ENCODE measurements at regions not wholly inside any gene's neighbourhood (a gene's known extent, or its start where the extent isn't known, plus 50 kb on each side); places are given as distances from the start of the nearest gene placed in this dataset.

DNA sequence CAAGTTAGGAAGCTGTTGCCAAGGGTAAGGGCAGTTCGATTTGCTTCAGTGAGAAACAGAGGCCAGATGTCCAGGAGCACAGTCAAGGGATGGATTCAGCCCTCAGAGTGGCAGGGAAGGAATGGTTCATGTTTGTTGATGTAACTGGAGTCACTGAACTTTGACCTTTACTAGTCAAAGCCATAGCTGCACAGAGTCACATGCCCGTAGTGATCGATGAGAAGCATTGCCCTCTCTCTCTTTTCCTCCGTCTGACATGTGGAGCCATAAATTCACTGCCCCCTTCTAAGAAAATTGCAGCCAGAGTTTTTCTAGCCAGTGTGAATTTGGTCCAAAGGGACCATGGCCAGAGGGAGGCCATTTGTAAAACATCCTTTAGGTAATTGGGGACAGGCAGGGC, 124.1 kb upstream of the MTNR1B start:
- peak in 1 of 2 donors; percentile 55 for TF ChIP-seq RXRA (IDR thresholded peaks at IDR 0.05)
- TF ChIP-seq NR2F2 (IDR thresholded peaks at IDR 0.05): peak; percentile 28
- peak in 1 of 2 donors; percentile 17 for TF ChIP-seq HNF4A (conservative IDR thresholded peaks at IDR 0.05)
- no peak for TF ChIP-seq HNF4G (IDR thresholded peaks at IDR 0.05)
- WGBS: 39% methylated on average over 4 of the region's 4 CpGs
- H3K27ac ChIP-seq (ENCODE audit: low read depth in 1 of 2, low read length in 2 of 2): no peak overlapping the region
- DNase-seq (ENCODE audit: low spot score): no peak
- H3K27me3 ChIP-seq (ENCODE audit: control insufficient read depth in 4 of 4, insufficient read depth in 4 of 4, low read length in 3 of 4): no peaks in the 10 kb centered on the region
- H3K36me3 ChIP-seq (ENCODE audit: control insufficient read depth in 4 of 4, insufficient read depth in 3 of 4, low read depth in 1 of 4, low read length in 3 of 4): no peaks in the 10 kb centered on the region
- H3K9ac ChIP-seq (ENCODE audit: low read depth in 1 of 2, low read length in 2 of 2): no peak overlapping the region
- H3K4me3 ChIP-seq (ENCODE audit: low read depth in 1 of 3, low read length in 3 of 3): no peak overlapping the region
- H3K4me1 ChIP-seq (ENCODE audit: control insufficient read depth in 4 of 4, insufficient read depth in 4 of 4, low read length in 3 of 4): no peaks in the 10 kb centered on the region
- no peaks in the 10 kb centered on the region for H3K9me3 ChIP-seq (ENCODE audit: control insufficient read depth in 4 of 4, low read length in 3 of 4)

DNA sequence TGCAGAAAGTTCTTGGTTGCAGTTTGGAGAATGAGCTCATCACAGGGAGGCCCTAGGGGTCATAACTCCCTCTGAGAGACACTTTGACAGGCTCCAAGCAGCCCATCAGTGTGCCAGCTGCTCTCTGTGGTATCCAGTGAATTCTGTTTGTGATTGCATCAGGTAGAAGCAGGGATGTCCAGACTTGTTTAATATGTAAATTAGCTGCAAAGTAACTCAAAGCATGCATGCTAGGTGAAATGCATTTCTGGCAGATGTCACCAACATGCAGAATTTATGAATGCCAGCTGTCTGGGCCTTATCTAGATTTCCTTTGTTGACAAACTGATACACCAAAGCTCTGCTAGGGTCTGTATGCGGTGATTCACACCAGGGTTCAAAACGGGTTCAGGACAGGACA, 123.6 kb upstream of the MTNR1B start:
- no peak for DNase-seq (ENCODE audit: low spot score)
- no peaks in the 10 kb centered on the region for H3K4me1 ChIP-seq (ENCODE audit: control insufficient read depth in 4 of 4, insufficient read depth in 4 of 4, low read length in 3 of 4)
- H3K27me3 ChIP-seq (ENCODE audit: control insufficient read depth in 4 of 4, insufficient read depth in 4 of 4, low read length in 3 of 4): no peaks in the 10 kb centered on the region
- H3K9me3 ChIP-seq (ENCODE audit: control insufficient read depth in 4 of 4, low read length in 3 of 4): no peaks in the 10 kb centered on the region
- no peaks in the 10 kb centered on the region for H3K36me3 ChIP-seq (ENCODE audit: control insufficient read depth in 4 of 4, insufficient read depth in 3 of 4, low read depth in 1 of 4, low read length in 3 of 4)
- WGBS: 46% methylated on average over 2 of the region's 2 CpGs
- H3K4me3 ChIP-seq (ENCODE audit: low read depth in 1 of 3, low read length in 3 of 3): no peak overlapping the region
- no peak overlapping the region for H3K27ac ChIP-seq (ENCODE audit: low read depth in 1 of 2, low read length in 2 of 2)
- TF ChIP-seq, protein P1, sequence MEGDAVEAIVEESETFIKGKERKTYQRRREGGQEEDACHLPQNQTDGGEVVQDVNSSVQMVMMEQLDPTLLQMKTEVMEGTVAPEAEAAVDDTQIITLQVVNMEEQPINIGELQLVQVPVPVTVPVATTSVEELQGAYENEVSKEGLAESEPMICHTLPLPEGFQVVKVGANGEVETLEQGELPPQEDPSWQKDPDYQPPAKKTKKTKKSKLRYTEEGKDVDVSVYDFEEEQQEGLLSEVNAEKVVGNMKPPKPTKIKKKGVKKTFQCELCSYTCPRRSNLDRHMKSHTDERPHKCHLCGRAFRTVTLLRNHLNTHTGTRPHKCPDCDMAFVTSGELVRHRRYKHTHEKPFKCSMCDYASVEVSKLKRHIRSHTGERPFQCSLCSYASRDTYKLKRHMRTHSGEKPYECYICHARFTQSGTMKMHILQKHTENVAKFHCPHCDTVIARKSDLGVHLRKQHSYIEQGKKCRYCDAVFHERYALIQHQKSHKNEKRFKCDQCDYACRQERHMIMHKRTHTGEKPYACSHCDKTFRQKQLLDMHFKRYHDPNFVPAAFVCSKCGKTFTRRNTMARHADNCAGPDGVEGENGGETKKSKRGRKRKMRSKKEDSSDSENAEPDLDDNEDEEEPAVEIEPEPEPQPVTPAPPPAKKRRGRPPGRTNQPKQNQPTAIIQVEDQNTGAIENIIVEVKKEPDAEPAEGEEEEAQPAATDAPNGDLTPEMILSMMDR (IDR thresholded peaks at IDR 0.05; ENCODE audit: low read depth, low read length, missing input control): no peak
- TF ChIP-seq TAF1 (conservative IDR thresholded peaks at IDR 0.05) (no peak), FOXA1 (IDR thresholded peaks at IDR 0.05) (no peak), RXRA (IDR thresholded peaks at IDR 0.05) (no peak), EGR1 (IDR thresholded peaks at IDR 0.05; ENCODE audit: low read depth in 2 of 2) (no peak), GABPA (IDR thresholded peaks at IDR 0.05 in 1 of 2, conservative IDR thresholded peaks at IDR 0.05 in 1 of 2) (no peak), YY1 (IDR thresholded peaks at IDR 0.05) (no peak), HNF4G (IDR thresholded peaks at IDR 0.05) (no peak), JUND (IDR thresholded peaks at IDR 0.05) (no peak), NR2F2 (IDR thresholded peaks at IDR 0.05) (no peak), FOXA2 (IDR thresholded peaks at IDR 0.05) (no peak)
- TF ChIP-seq, protein P2, sequence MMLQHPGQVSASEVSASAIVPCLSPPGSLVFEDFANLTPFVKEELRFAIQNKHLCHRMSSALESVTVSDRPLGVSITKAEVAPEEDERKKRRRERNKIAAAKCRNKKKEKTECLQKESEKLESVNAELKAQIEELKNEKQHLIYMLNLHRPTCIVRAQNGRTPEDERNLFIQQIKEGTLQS (IDR thresholded peaks at IDR 0.05): no peak
- TF ChIP-seq, protein P3, sequence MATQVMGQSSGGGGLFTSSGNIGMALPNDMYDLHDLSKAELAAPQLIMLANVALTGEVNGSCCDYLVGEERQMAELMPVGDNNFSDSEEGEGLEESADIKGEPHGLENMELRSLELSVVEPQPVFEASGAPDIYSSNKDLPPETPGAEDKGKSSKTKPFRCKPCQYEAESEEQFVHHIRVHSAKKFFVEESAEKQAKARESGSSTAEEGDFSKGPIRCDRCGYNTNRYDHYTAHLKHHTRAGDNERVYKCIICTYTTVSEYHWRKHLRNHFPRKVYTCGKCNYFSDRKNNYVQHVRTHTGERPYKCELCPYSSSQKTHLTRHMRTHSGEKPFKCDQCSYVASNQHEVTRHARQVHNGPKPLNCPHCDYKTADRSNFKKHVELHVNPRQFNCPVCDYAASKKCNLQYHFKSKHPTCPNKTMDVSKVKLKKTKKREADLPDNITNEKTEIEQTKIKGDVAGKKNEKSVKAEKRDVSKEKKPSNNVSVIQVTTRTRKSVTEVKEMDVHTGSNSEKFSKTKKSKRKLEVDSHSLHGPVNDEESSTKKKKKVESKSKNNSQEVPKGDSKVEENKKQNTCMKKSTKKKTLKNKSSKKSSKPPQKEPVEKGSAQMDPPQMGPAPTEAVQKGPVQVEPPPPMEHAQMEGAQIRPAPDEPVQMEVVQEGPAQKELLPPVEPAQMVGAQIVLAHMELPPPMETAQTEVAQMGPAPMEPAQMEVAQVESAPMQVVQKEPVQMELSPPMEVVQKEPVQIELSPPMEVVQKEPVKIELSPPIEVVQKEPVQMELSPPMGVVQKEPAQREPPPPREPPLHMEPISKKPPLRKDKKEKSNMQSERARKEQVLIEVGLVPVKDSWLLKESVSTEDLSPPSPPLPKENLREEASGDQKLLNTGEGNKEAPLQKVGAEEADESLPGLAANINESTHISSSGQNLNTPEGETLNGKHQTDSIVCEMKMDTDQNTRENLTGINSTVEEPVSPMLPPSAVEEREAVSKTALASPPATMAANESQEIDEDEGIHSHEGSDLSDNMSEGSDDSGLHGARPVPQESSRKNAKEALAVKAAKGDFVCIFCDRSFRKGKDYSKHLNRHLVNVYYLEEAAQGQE (IDR thresholded peaks at IDR 0.05): no peak
- TF ChIP-seq, protein P4, sequence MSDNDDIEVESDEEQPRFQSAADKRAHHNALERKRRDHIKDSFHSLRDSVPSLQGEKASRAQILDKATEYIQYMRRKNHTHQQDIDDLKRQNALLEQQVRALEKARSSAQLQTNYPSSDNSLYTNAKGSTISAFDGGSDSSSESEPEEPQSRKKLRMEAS (IDR thresholded peaks at IDR 0.05): no peak
- no peak overlapping the region for H3K9ac ChIP-seq (ENCODE audit: low read depth in 1 of 2, low read length in 2 of 2)

Data from liver (tissue), 8 donors.